Neural progenitor cell (in vitro differentiated cells): ENCODE measurements at regions not wholly inside any gene's neighbourhood (a gene's known extent, or its start where the extent isn't known, plus 50 kb on each side); places are given as distances from the start of the nearest gene placed in this dataset.

Source experiments
- CTCF ChIP-seq: fragments of 200-600 bp; sonication (generic); IDR thresholded peaks from 2 replicates; pipeline ENCODE4 v1.5.1; 2017; ENCODE audit warnings: antibody characterized with exemption, mild to moderate bottlenecking
- EZH2 ChIP-seq: fragments of 200-600 bp; sonication (generic); IDR thresholded peaks from 2 replicates; pipeline ENCODE4 v1.6.1; 2017; ENCODE audit warnings: antibody characterized with exemption, mild to moderate bottlenecking, moderate library complexity
- EZH2phosphoT487 ChIP-seq: fragments of 200-600 bp; sonication (generic); IDR thresholded peaks from 2 replicates; pipeline ENCODE4 v1.6.1; 2017; ENCODE audit warnings: antibody characterized with exemption

DNA sequence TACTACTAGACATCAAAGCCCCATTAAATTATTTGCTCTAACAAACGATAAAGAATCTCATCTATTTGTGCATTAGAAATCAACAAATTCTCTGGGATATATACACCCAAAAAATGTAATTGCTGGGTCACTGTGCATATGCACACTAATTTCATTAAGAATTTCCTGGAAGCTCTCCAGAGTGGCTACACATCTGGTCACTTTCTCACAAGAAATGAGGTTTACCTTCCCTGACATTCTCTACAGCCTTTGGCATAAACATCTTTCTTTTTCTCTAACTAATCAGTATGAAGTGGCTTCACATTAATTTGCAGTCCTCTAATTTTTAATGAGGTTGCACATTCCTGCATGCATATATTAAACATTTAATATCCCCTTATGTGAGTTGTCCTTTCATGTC is 150.8 kb upstream of the ANO5 start:
- TF ChIP-seq EZH2 (no peak), CTCF (no peak), EZH2phosphoT487 (no peak)
